Osteoblast (primary cell): ENCODE measurements at regions not wholly inside any gene's neighbourhood (a gene's known extent, or its start where the extent isn't known, plus 50 kb on each side); places are given as distances from the start of the nearest gene placed in this dataset.
"Not testable (repeated sequence)": the region's sequence is repeated elsewhere in the genome, so short reads cannot be mapped to it uniquely, and the experiment has no call there.

Source experiments
- DNase-seq: peaks from one replicate; pipeline ENCODE4 v3.0.0; 2011; ENCODE audit warnings: low spot score, mixed read lengths; ENCODE audit not compliant: insufficient read length; ENCODE audit errors: missing footprints
- H2AFZ ChIP-seq: 2 replicates; pipeline ENCODE4 v1.6.0; 2011; ENCODE audit warnings: mild to moderate bottlenecking, low read length
- H3K27ac ChIP-seq: 2 replicates; pipeline ENCODE4 v1.5.1; 2011; ENCODE audit warnings: mild to moderate bottlenecking, low read depth, low read length, moderate library complexity
- H3K27me3 ChIP-seq: 2 replicates; pipeline ENCODE4 v1.6.0; 2012; ENCODE audit warnings: mild to moderate bottlenecking, control low read depth, inconsistent platforms, low read length, moderate library complexity; ENCODE audit not compliant: insufficient read depth
- H3K36me3 ChIP-seq: 2 replicates; pipeline ENCODE4 v1.5.1; 2011; ENCODE audit warnings: mild to moderate bottlenecking, low read length, control low read depth, moderate library complexity; ENCODE audit not compliant: insufficient read depth
- H3K4me1 ChIP-seq: 2 replicates; pipeline ENCODE4 v1.5.1; 2011; ENCODE audit warnings: mild to moderate bottlenecking, low read length, control low read depth, moderate library complexity; ENCODE audit not compliant: insufficient read depth
- H3K4me2 ChIP-seq: 2 replicates; pipeline ENCODE4 v1.6.0; 2011; ENCODE audit warnings: mild to moderate bottlenecking, low read length; ENCODE audit not compliant: insufficient read depth
- H3K4me3 ChIP-seq: fragments of 200-600 bp; sonication (generic); 3 replicates; pipeline ENCODE4 v1.5.1; 2012; ENCODE audit warnings: mild to moderate bottlenecking, low read length, inconsistent platforms; ENCODE audit not compliant: insufficient read depth
- H3K79me2 ChIP-seq: 2 replicates; pipeline ENCODE4 v1.6.0; 2012; ENCODE audit warnings: mild to moderate bottlenecking, low read length, control low read depth, inconsistent platforms; ENCODE audit not compliant: insufficient read depth
- H3K9me3 ChIP-seq: 2 replicates; pipeline ENCODE4 v1.5.1; 2011; ENCODE audit warnings: low read depth, low read length, control low read depth
- H4K20me1 ChIP-seq: 2 replicates; pipeline ENCODE4 v1.6.0; 2012; ENCODE audit warnings: mild to moderate bottlenecking, low read length, control low read depth; ENCODE audit not compliant: insufficient read depth
- TF ChIP-seq, protein P1 (sequence below): IDR thresholded peaks from 2 replicates; pipeline ENCODE4 v1.5.1; 2011; ENCODE audit warnings: mild to moderate bottlenecking, low read depth, low read length, moderate library complexity; ENCODE audit errors: extremely low read depth

GRCh38 chr4:57303012-57303751 is 193.0 kb upstream of the IGFBP7 start:
- DNase-seq = no peak

DNA sequence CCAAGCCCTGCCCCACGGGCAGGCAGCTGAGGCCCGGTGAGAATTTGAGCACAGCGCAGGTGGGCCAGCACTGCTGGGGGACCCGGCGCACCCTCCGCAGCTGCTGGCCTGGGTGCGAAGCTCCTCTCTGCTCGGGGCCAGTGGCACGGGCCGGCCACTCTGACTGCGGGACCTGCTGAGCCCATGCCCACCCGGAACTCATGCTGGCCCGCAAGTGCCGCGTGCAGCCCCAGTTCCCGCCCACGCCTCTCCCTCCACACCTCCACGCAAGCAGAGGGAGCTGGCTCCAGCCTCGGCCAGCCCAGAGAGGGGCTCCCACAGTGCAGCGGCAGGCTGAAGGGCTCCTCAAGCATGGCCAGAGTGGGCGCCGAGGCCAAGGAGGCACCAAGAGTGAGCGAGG is 190.1 kb upstream of the IGFBP7 start:
- not testable (repeated sequence) for H3K4me2 ChIP-seq, H3K4me3 ChIP-seq, H3K27me3 ChIP-seq, H3K79me2 ChIP-seq, H3K27ac ChIP-seq, H3K36me3 ChIP-seq, H4K20me1 ChIP-seq, DNase-seq, H2AFZ ChIP-seq, H3K4me1 ChIP-seq, H3K9me3 ChIP-seq

More at GRCh38 chr4:57303012-57303751, 193.0 kb upstream of the IGFBP7 start:
- Histone ChIP-seq H3K4me2 (no peak overlapping the region), H3K27me3 (no peaks in the 10 kb centered on the region), H2AFZ (no peak overlapping the region), H3K27ac (no peak overlapping the region), H3K4me1 (no peaks in the 10 kb centered on the region), H4K20me1 (no peaks in the 10 kb centered on the region), H3K79me2 (no peaks in the 10 kb centered on the region), H3K36me3 (no peaks in the 10 kb centered on the region), H3K4me3 (no peak overlapping the region), H3K9me3 (no peaks in the 10 kb centered on the region)
- TF ChIP-seq, protein P1, sequence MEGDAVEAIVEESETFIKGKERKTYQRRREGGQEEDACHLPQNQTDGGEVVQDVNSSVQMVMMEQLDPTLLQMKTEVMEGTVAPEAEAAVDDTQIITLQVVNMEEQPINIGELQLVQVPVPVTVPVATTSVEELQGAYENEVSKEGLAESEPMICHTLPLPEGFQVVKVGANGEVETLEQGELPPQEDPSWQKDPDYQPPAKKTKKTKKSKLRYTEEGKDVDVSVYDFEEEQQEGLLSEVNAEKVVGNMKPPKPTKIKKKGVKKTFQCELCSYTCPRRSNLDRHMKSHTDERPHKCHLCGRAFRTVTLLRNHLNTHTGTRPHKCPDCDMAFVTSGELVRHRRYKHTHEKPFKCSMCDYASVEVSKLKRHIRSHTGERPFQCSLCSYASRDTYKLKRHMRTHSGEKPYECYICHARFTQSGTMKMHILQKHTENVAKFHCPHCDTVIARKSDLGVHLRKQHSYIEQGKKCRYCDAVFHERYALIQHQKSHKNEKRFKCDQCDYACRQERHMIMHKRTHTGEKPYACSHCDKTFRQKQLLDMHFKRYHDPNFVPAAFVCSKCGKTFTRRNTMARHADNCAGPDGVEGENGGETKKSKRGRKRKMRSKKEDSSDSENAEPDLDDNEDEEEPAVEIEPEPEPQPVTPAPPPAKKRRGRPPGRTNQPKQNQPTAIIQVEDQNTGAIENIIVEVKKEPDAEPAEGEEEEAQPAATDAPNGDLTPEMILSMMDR = no peak

DNA sequence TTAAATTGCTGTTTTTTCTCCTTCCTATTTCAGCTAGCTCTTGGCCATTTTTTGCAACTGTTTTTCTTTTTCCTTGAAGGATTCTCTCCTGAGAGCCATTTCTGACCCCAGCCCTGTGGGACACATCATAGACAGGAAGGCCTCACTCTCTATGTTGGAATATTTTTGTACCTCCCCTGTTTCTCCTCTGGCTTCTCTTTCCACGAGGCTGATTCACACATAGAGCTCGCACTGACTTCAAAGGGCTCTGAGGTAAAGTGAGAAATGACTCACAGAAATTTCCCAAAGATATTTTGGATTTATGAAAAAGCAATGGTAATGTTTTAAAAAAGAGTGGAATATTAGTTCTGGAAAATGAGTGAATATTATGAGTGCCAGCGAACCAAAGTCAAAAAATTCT is 181.7 kb upstream of the IGFBP7 start:
- no peak overlapping the region for H2AFZ ChIP-seq
- no peak for DNase-seq

GRCh38 chr4:57287687-57288604 is 177.8 kb upstream of the IGFBP7 start:
- Histone ChIP-seq H3K27ac (no peak overlapping the region), H3K4me2 (no peak overlapping the region), H3K79me2 (no peaks in the 10 kb centered on the region), H4K20me1 (no peaks in the 10 kb centered on the region), H2AFZ (no peak overlapping the region), H3K36me3 (no peaks in the 10 kb centered on the region), H3K27me3 (no peaks in the 10 kb centered on the region), H3K9me3 (no peaks in the 10 kb centered on the region), H3K4me3 (no peak overlapping the region), H3K4me1 (no peaks in the 10 kb centered on the region)
- TF ChIP-seq, protein P1 = no peak
- no peak for DNase-seq

More for the DNA sequence above, 181.7 kb upstream of the IGFBP7 start:
- Histone ChIP-seq H3K27me3 (no peaks in the 10 kb centered on the region), H3K4me1 (no peaks in the 10 kb centered on the region), H3K27ac (no peak overlapping the region), H3K9me3 (no peaks in the 10 kb centered on the region), H3K4me2 (no peak overlapping the region), H3K4me3 (no peak overlapping the region), H3K79me2 (no peaks in the 10 kb centered on the region), H3K36me3 (no peaks in the 10 kb centered on the region), H4K20me1 (no peaks in the 10 kb centered on the region)
- TF ChIP-seq, protein P1 = no peak
